Globus pallidus (tissue), 1 donor: ENCODE measurements at regions not wholly inside any gene's neighbourhood (a gene's known extent, or its start where the extent isn't known, plus 50 kb on each side); places are given as distances from the start of the nearest gene placed in this dataset.

Source experiments
- DNase-seq: peaks from one replicate; pipeline ENCODE4 v3.0.0-alpha.2; 2015; ENCODE audit warnings: low spot score

GRCh38 chr15:96736384-96736783 is 405.9 kb downstream of the NR2F2 start:
- DNase-seq = no peak

- no peak for DNase-seq
Observed at GRCh38 chr15:96737408-96737807, 406.9 kb downstream of the NR2F2 start.

- no peak for DNase-seq
Observed at GRCh38 chr15:96746665-96747064, 416.2 kb downstream of the NR2F2 start.

GRCh38 chr15:96747291-96747690 is 416.8 kb downstream of the NR2F2 start:
- no peak for DNase-seq

- no peak for DNase-seq
Observed at GRCh38 chr15:96750361-96750760, 419.9 kb downstream of the NR2F2 start.

GRCh38 chr15:96756146-96756545 is 425.6 kb downstream of the NR2F2 start:
- no peak for DNase-seq

- no peak for DNase-seq
Observed at GRCh38 chr15:96756656-96757055, 426.2 kb downstream of the NR2F2 start.

- no peak for DNase-seq
Observed at GRCh38 chr15:96762566-96762965, 432.1 kb downstream of the NR2F2 start.

- DNase-seq = no peak
Observed at GRCh38 chr15:96764501-96764900, 434.0 kb downstream of the NR2F2 start.

- DNase-seq = no peak
Observed at GRCh38 chr15:96764946-96765345, 434.4 kb downstream of the NR2F2 start.

GRCh38 chr15:96766366-96766765 is 435.9 kb downstream of the NR2F2 start:
- DNase-seq = peak; percentile 4

GRCh38 chr15:96767703-96768434 is 437.4 kb downstream of the NR2F2 start:
- DNase-seq = no peak

- no peak for DNase-seq
Observed at GRCh38 chr15:96768435-96768789, 437.9 kb downstream of the NR2F2 start.

GRCh38 chr15:96771035-96771434 is 440.5 kb downstream of the NR2F2 start:
- DNase-seq = no peak

GRCh38 chr15:96774216-96774615 is 443.7 kb downstream of the NR2F2 start:
- DNase-seq = no peak

- no peak for DNase-seq
Observed at GRCh38 chr15:96783746-96784145, 453.2 kb downstream of the NR2F2 start.

GRCh38 chr15:96790004-96790403 is 459.5 kb downstream of the NR2F2 start:
- DNase-seq = peak; percentile 32

GRCh38 chr15:96792216-96792615 is 461.7 kb downstream of the NR2F2 start:
- DNase-seq = no peak

- DNase-seq = no peak
Observed at GRCh38 chr15:96796841-96797240, 466.3 kb downstream of the NR2F2 start.

GRCh38 chr15:96801576-96802150 is 471.2 kb downstream of the NR2F2 start:
- no peak for DNase-seq

GRCh38 chr15:96802611-96803255 is 472.2 kb downstream of the NR2F2 start:
- no peak for DNase-seq

GRCh38 chr15:96804754-96805153 is 474.3 kb downstream of the NR2F2 start:
- DNase-seq = no peak

- DNase-seq = no peak
Observed at GRCh38 chr15:96807361-96807760, 476.9 kb downstream of the NR2F2 start.

- no peak for DNase-seq
Observed at GRCh38 chr15:96817900-96818299, 487.4 kb downstream of the NR2F2 start.
